Activated T-cell treated with anti-CD3 and anti-CD28 coated beads for 48 hours (primary cell): ENCODE measurements at regions not wholly inside any gene's neighbourhood (a gene's known extent, or its start where the extent isn't known, plus 50 kb on each side); places are given as distances from the start of the nearest gene placed in this dataset.
"Not testable (repeated sequence)": the region's sequence is repeated elsewhere in the genome, so short reads cannot be mapped to it uniquely, and the experiment has no call there.

Experiments used
- DNase-seq: peaks from one replicate; pipeline ENCODE4 v3.0.0-alpha.2; 2020; ENCODE audit warnings: low read depth

GRCh38 chr5:104987074-104987473, 1424.5 kb upstream of the NUDT12 start:
- no peak for DNase-seq

DNA sequence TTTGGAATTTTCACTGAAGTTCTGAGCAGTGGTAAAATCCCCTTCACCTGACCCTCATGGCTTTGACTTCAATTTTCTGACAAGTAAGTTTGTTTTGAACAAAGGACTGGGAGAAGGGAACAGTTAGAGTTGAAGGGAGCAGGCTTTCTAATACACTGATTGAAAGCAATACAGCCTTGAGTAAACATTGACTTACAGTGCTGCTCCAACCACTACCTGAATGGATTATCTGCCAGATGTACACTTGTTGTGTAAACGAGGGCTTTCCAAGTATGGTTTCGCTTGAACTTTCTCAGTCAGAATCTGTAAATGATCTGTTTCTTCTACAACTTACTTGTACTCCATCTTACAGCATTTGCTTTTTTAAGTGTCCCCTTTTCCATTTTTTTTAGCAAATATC, 1414.9 kb upstream of the NUDT12 start:
- DNase-seq, result no peak

DNA sequence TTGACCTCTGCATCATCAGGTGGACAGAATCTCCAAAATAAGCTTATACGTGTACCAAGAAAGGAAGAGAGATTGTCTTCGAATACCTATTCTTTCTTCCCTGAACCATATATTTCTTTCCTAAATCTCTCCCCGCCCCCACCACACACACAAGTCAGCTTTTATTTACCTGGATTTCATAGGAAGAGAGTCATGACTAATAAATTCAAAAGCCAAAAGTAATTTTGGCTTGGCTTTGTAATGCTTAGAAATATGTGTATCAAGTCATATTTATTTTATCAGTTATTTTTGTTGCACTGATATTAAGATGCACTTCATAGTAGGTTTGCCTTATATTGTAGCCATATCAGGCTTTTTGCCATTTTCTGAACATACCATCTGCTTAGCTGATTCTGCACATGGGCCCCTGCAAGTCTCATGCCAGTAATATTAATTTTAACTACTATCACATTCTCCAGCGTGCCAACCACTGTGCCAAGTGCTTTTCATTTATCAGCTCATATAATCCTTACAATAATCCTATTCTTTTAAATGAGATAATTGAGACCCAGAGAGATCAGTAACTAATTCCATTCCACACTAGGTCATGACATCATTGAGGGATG, 1405.3 kb upstream of the NUDT12 start:
- DNase-seq, result no peak

GRCh38 chr5:104965006-104965405, 1402.4 kb upstream of the NUDT12 start:
- no peak for DNase-seq

DNA sequence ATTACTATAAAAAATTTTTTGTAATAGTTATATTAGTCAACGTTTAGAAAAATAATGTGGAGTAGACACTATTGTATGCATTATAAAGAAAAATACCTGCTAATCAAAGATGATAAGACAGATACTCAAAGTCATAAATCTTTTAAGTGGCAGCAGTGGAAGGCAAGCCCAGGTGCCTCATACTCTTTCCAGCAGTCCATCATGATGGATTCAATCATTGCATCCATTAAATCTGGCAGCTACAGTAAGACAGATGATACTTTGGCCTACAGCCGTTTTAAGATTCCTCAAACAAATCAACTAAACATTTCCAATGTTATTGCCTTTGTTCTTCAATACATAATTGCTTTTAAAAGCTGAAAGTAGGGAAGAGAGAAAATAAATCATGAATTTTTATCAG, 1392.9 kb upstream of the NUDT12 start:
- DNase-seq, result no peak

GRCh38 chr5:104952876-104953275, 1390.3 kb upstream of the NUDT12 start:
- DNase-seq, result no peak

DNA sequence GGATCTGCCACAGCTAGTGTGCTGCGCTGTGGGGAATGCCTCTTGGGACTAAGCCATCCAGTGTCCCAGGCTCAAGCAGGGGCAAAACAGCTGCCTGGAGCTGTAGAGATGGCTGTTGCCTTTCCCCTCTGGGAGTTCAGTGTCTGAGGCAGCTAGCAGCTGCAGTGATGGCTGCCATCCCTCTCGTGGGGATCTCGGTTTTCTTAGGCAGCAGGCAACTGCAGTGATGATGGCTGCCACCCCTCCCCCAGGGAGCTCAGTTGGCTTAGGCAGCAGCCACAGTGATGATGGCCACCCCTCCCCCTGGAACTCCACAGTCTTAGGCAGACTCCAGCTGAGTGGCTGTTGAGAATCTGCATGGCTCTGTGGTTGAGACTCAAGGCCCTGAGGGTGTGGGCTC, 1389.2 kb upstream of the NUDT12 start:
- no peak for DNase-seq

- no peak for DNase-seq
Observed at GRCh38 chr5:104947076-104947475, 1384.5 kb upstream of the NUDT12 start.

- no peak for DNase-seq
Observed at GRCh38 chr5:104942735-104943134, 1380.1 kb upstream of the NUDT12 start.

DNA sequence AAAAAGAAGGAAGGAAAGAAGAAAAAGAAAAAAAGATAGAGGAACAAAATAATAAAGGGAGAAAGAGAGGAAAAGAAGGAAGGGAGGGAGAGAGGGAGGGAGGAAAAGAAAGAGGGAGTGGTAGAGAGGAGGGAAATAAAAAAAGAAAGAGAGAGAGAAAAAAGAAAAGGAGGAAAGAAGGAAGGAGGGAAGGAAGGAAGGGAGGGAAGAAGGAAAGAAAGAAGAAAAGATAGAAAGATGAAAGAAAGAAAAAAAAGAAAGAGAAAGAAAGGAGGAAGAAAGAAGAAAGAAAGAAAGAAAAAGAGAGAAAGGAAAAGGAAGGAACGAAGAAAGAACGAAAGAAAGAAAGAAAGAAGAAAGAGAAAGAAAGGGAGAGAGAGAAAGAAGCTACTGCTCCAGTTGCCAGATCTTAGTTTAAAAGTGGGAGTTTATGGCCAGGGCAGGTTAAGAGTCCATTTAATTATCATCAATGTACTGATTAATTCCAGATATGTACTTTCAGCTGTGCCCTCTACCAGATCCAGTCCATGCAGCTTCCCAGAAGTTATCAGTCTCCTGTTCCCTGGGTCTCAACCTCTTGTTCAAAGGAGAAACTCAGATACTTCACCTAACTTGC, 1378.5 kb upstream of the NUDT12 start:
- no peak for DNase-seq

GRCh38 chr5:104937598-104937997, 1375.0 kb upstream of the NUDT12 start:
- no peak for DNase-seq

- DNase-seq, result no peak
Observed at GRCh38 chr5:104932431-104932830, 1369.8 kb upstream of the NUDT12 start.

DNA sequence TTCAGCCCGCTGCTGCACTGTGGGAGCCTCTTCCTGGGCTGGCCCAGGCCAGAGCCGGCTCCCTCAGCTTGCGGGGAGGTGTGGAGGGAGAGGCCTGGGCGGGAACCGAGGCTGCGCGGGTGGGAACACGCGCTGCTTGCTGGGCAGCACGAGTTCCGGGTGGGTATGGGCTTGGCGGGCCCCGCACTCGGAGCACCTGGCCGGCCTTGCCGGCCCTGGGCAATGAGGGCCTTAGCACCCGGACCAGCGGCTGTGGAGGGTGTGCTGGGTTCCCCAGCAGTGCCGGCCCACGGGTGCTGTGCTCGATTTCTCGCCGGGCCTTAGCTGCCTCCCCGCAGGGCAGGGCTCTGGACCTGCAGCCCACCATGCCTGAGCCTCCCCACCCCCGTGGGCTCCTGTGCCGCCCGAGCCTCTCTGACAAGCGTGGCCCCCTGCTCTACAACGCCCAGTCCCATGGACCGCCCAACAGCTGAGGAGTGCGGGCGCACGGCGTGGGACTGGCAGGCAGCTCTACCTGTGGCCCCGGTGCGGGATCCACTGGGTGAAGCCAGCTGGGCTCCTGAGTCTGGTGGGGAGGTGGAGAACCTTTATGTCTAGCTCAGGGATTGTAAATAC, 1366.4 kb upstream of the NUDT12 start:
- no peak for DNase-seq

DNA sequence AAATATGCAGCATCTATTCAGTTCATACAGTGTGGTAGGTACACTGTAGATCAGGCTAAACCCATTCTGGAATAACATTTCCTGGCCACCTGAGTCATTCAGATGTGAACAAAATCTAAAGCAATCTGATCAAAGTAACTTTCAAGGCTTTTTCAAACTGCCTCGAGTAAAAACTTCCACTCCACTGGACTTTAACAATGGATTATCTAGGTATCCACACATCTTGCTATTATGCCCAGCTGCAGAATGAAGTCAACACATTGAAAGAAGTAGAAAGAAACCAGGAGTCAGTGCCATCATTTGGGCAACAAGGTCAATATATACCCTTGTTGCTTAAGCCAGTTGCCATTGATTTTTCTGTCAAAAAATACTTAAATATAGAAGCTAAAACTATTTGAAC, 1352.6 kb upstream of the NUDT12 start:
- DNase-seq, result no peak

- DNase-seq, result no peak
Observed at GRCh38 chr5:104914536-104915070, 1352.0 kb upstream of the NUDT12 start.

GRCh38 chr5:104913841-104914281, 1351.3 kb upstream of the NUDT12 start:
- no peak for DNase-seq

DNA sequence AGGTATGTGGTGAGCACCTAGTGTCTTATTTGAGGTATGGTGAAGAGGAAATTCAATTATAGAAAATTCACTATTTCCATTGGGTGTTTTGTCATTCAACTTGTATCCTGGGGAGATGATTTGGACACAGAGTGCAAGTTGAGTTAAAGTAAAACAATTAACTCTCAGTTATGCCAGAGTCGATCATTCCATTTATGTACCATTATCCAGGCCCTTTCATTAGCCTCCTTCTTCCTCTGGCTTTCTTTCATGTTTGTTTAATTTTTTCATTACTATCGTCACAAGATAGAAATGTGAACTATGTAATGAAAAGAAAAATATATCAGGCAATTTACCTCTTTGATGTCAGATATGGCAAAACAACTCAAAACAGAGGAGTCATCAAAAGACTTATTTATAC, 1347.2 kb upstream of the NUDT12 start:
- DNase-seq, result no peak

DNA sequence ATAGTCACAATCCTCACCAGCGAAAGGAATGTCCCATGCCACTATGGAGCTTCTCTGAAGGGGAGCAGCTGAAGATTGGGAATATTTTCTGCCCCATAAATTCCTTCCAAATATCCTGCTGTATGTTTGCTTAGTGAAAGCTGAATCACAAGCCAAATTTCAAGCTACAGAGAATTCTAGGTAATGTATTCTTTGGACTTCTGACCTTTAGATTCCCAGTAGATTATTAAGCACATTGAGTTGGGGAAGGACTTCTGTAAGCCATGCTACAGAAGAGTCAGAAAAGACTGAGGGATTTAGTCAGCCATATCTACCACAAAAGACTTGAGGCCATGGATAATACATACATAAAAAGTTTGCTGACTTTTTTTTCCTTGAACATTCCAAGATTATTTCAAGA, 1342.0 kb upstream of the NUDT12 start:
- no peak for DNase-seq

DNA sequence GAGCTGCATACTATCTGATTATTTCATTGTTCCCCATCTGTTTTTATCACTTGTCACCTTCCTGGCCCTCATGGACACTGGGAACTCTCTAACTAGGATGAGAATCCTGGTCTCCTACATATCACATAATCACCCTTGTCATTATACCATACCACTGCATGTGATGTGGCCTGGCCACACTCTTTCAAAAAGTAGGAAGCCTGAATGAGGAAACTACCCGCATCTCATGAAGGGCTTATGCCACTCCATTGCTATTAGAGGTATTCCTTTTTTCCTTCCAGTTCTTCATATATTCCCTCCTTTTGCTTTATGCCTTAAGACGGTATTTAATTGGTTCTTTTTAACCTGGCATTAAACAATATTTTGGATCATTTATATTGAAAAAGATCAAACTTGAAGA, 1341.4 kb upstream of the NUDT12 start:
- no peak for DNase-seq

DNA sequence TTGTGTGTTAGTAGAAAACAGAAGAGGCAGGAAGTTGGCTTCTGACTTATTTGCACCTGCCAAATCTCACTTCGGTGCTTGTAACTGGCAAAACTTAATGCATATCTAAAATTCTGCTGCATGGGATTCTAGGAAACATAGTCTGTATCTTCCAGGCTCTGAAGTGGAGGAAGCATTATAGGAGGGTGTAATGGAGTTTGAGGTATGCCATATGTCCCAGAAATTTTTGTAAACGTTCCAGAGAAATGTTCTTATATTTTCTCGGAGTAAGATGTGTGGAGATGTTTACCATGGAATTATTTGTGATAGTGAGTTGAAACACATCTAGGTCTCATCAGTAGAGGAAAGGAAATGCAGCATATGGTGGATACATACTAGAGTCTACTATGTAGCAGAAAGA, 1329.0 kb upstream of the NUDT12 start:
- DNase-seq, result no peak

- no peak for DNase-seq
Observed at GRCh38 chr5:104890767-104891166, 1328.2 kb upstream of the NUDT12 start.

DNA sequence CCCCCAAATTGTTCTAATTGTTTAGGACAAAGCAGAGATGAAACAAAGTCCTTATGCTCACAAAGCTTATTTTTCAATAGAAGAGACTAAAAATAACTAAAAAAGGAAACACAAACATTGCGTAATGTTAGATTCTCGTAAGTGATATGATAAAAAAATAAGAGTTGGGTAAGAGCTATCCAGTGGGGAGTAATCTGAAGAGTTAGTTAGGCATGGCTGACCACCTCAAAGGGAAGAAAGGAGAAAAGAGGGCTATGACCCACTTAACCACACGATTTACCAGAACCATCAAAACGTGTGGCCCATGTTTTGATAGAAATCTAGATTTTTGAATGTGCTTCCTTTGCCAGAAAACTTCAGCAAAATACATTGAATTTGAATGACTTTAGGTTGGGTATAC, 1296.8 kb upstream of the NUDT12 start:
- no peak for DNase-seq

DNA sequence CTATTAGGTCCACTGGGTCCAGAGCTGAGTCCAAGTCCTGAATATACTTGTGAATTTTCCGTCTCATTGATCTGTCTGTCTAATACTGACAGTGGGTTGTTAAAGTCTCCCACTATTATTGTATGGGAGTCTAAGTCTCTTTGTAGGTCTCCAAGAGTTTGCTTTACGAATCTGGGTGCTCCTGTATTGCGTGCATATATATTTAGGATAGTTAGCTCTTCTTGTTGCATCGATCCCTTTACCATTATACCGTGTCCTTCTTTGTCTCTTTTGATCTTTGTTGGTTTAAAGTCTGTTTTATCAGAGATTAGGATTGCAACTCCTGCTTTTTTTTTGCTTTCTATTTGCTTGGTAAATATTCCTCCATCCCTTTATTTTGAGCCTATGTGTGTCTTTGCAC, 1289.5 kb upstream of the NUDT12 start:
- DNase-seq, result not testable (repeated sequence)

GRCh38 chr5:104845541-104845940, 1283.0 kb upstream of the NUDT12 start:
- DNase-seq, result no peak
